Body of pancreas (tissue), 4 donors: ENCODE measurements at regions not wholly inside any gene's neighbourhood (a gene's known extent, or its start where the extent isn't known, plus 50 kb on each side); places are given as distances from the start of the nearest gene placed in this dataset.

Experiments
- POLR2A ChIP-seq, 3 donors: fragments of 450-650 bp; IDR thresholded peaks; one replicate each; pipeline ENCODE4 v1.6.1; 2016; ENCODE audit warnings: antibody characterized with exemption in 3 of 3, mild to moderate bottlenecking in 2 of 3
- TF ChIP-seq, protein P1 (sequence below), 7 experiments: fragments of 450-650 bp in 4 of 7; fragments of 200-600 bp in 3 of 7; sonication (generic) in 3 of 7; IDR thresholded peaks; one replicate each; pipeline ENCODE4 v1.5.1; 2016 to 2019; ENCODE audit warnings: antibody characterized with exemption in 7 of 7

DNA sequence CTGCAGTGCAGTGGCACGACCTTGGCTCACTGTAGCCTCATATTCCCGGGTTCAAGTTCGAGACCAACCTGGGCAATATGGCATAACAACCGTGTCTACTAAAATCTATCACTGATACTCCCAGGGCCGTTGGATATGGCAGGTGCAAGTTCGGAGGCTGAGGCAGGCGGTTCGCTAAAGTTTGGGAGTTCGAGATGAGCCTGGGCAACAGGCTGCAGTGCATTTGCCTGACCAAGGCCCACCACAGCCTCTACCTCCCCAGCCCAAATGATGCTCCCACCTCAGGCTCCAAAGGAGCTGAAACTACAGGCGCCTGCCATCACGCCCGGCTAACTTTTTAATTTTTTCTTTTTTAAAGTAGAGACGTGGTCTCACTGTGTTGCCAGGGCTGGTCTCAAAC, 177.1 kb upstream of the ALG10B start:
- TF ChIP-seq, protein P1, sequence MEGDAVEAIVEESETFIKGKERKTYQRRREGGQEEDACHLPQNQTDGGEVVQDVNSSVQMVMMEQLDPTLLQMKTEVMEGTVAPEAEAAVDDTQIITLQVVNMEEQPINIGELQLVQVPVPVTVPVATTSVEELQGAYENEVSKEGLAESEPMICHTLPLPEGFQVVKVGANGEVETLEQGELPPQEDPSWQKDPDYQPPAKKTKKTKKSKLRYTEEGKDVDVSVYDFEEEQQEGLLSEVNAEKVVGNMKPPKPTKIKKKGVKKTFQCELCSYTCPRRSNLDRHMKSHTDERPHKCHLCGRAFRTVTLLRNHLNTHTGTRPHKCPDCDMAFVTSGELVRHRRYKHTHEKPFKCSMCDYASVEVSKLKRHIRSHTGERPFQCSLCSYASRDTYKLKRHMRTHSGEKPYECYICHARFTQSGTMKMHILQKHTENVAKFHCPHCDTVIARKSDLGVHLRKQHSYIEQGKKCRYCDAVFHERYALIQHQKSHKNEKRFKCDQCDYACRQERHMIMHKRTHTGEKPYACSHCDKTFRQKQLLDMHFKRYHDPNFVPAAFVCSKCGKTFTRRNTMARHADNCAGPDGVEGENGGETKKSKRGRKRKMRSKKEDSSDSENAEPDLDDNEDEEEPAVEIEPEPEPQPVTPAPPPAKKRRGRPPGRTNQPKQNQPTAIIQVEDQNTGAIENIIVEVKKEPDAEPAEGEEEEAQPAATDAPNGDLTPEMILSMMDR (IDR thresholded peaks at IDR 0.05), result no peak
- no peak for TF ChIP-seq POLR2A (IDR thresholded peaks at IDR 0.05)
